ENCODE measurements at regions not wholly inside any gene's neighbourhood (a gene's known extent, or its start where the extent isn't known, plus 50 kb on each side); places are given as distances from the start of the nearest gene placed in this dataset.
"Not testable (repeated sequence)": the region's sequence is repeated elsewhere in the genome, so short reads cannot be mapped to it uniquely, and the experiment has no call there.

- WGBS, 2 donors, result 78 to 83% methylated on average over 3 of the region's 3 CpGs
- H3K9me3 ChIP-seq, result peaks cover 0 to 26% (median 2%) of the 10 kb centered on the region in 4 donors
- H3K4me1 ChIP-seq, result no peaks in the 10 kb centered on the region
- H3K27ac ChIP-seq, result no peak overlapping the region
- H3K36me3 ChIP-seq, result no peaks in the 10 kb centered on the region
- TF ChIP-seq POLR2A (IDR thresholded peaks at IDR 0.05) (no peak), EP300 (IDR thresholded peaks at IDR 0.05) (no peak), CTCF (IDR thresholded peaks at IDR 0.05) (no peak)
- no peak overlapping the region for H3K4me3 ChIP-seq
- no peak for DNase-seq (ENCODE audit: low spot score in 2 of 2)
- H3K27me3 ChIP-seq, result no peaks in the 10 kb centered on the region
Measured at GRCh38 chr6:88502391-88502790, 336.2 kb upstream of the CNR1 start.

- DNase-seq (ENCODE audit: low spot score in 2 of 2), result no peak
- WGBS, 2 donors, result 60 to 62% methylated on average over 7 of the region's 7 CpGs
- no peaks in the 10 kb centered on the region for H3K4me1 ChIP-seq
- no peak overlapping the region for H3K4me3 ChIP-seq
- no peaks in the 10 kb centered on the region for H3K27me3 ChIP-seq
- peaks cover 0 to 3% (median 0%) of the 10 kb centered on the region in 4 donors for H3K9me3 ChIP-seq
- H3K27ac ChIP-seq, result no peak overlapping the region
- no peak for TF ChIP-seq CTCF (IDR thresholded peaks at IDR 0.05)
- TF ChIP-seq POLR2A (IDR thresholded peaks at IDR 0.05), result no peak
- no peak for TF ChIP-seq EP300 (IDR thresholded peaks at IDR 0.05)
- H3K36me3 ChIP-seq, result no peaks in the 10 kb centered on the region
Measured at GRCh38 chr6:88499845-88500699, 333.9 kb upstream of the CNR1 start.

GRCh38 chr6:88499436-88499835 lies 333.3 kb upstream of the CNR1 start:
- Histone ChIP-seq H3K4me1 (no peaks in the 10 kb centered on the region), H3K4me3 (no peak overlapping the region), H3K36me3 (no peaks in the 10 kb centered on the region), H3K9me3 (no peaks in the 10 kb centered on the region), H3K27ac (no peak overlapping the region), H3K27me3 (no peaks in the 10 kb centered on the region)
- 91% methylated on average over 3 of the region's 3 CpGs for WGBS, 2 donors
- no peak for DNase-seq (ENCODE audit: low spot score in 2 of 2)
- TF ChIP-seq CTCF (IDR thresholded peaks at IDR 0.05) (no peak), EP300 (IDR thresholded peaks at IDR 0.05) (no peak), POLR2A (IDR thresholded peaks at IDR 0.05) (no peak)

- not testable (repeated sequence) for H3K9me3 ChIP-seq; H3K27me3 ChIP-seq; DNase-seq (ENCODE audit: low spot score in 2 of 2); H3K4me3 ChIP-seq; H3K27ac ChIP-seq; H3K4me1 ChIP-seq; H3K36me3 ChIP-seq
- WGBS, 2 donors, result 72 to 76% methylated on average over 8 of the region's 8 CpGs
Measured at GRCh38 chr6:88497403-88497802, 331.3 kb upstream of the CNR1 start.

GRCh38 chr6:88494401-88495140 lies 328.4 kb upstream of the CNR1 start:
- no peaks in the 10 kb centered on the region for H3K9me3 ChIP-seq
- H3K27ac ChIP-seq, result no peak overlapping the region
- no peaks in the 10 kb centered on the region for H3K36me3 ChIP-seq
- H3K27me3 ChIP-seq, result no peaks in the 10 kb centered on the region
- whole genome bisulfite sequencing, 2 donors, result 66 to 78% methylated on average over 3 of the region's 3 CpGs
- H3K4me3 ChIP-seq, result no peak overlapping the region
- no peaks in the 10 kb centered on the region for H3K4me1 ChIP-seq
- no peak for DNase-seq (ENCODE audit: low spot score in 2 of 2)
- no peak for TF ChIP-seq POLR2A (IDR thresholded peaks at IDR 0.05)
- no peak for TF ChIP-seq EP300 (IDR thresholded peaks at IDR 0.05)
- TF ChIP-seq CTCF (IDR thresholded peaks at IDR 0.05), result no peak

Data from tibial nerve (tissue), 4 donors.